HL-60 (cell line): ENCODE measurements at regions not wholly inside any gene's neighbourhood (a gene's known extent, or its start where the extent isn't known, plus 50 kb on each side); places are given as distances from the start of the nearest gene placed in this dataset.

Source experiments
- DNase-seq, 2 experiments: peaks; one replicate each; pipeline ENCODE4 v3.0.0-alpha.2; 2010 to 2020; ENCODE audit warnings: low read depth in 1 of 2, low spot score in 1 of 2
- H3K27ac ChIP-seq: fragments of 250-450 bp; sonication (Bioruptor Pico); replicated peaks from 2 replicates; pipeline ENCODE4 v1.5.1; 2020; ENCODE audit warnings: mild to moderate bottlenecking, moderate library complexity
- H3K27me3 ChIP-seq: fragments of 250-450 bp; sonication (Bioruptor Pico); 2 replicates; pipeline ENCODE4 v1.5.1; 2021; ENCODE audit warnings: mild to moderate bottlenecking, moderate library complexity; ENCODE audit not compliant: insufficient read depth, poor library complexity, severe bottlenecking
- H3K4me3 ChIP-seq: replicated peaks from 2 replicates; pipeline ENCODE4 v1.5.1; 2011; ENCODE audit warnings: mild to moderate bottlenecking, control low read depth, low read length; ENCODE audit not compliant: insufficient read depth
- CTCF ChIP-seq: IDR thresholded peaks from one replicate; pipeline ENCODE4 v1.5.1; 2011; ENCODE audit warnings: low read length, control low read depth, inconsistent platforms; ENCODE audit not compliant: insufficient read depth
- GABPA ChIP-seq: IDR thresholded peaks from 2 replicates; pipeline ENCODE4 v1.6.1; 2012; ENCODE audit warnings: low read depth
- POLR2AphosphoS5 ChIP-seq: IDR thresholded peaks from 2 replicates; pipeline ENCODE4 v1.6.1; 2012; ENCODE audit warnings: low read depth
- REST ChIP-seq: IDR thresholded peaks from 2 replicates; pipeline ENCODE4 v1.6.1; 2012; ENCODE audit warnings: low read depth; ENCODE audit not compliant: insufficient replicate concordance
- SPI1 ChIP-seq: IDR thresholded peaks from 2 replicates; pipeline ENCODE4 v1.6.1; 2012; ENCODE audit warnings: low read depth, mild to moderate bottlenecking, borderline replicate concordance

GRCh38 chr13:22428188-22428828, 752.5 kb upstream of the SGCG start:
- no peak overlapping the region for H3K4me3 ChIP-seq
- DNase-seq = no peak

GRCh38 chr13:22432690-22433089, 748.1 kb upstream of the SGCG start:
- Histone ChIP-seq H3K27me3 (no peaks in the 10 kb centered on the region), H3K27ac (no peak overlapping the region), H3K4me3 (no peak overlapping the region)
- DNase-seq = no peak
- no peak for TF ChIP-seq CTCF
- no peak for TF ChIP-seq GABPA
- no peak for TF ChIP-seq POLR2AphosphoS5
- TF ChIP-seq REST = no peak
- no peak for TF ChIP-seq SPI1

More at GRCh38 chr13:22428188-22428828, 752.5 kb upstream of the SGCG start:
- TF ChIP-seq POLR2AphosphoS5 (no peak), GABPA (no peak), CTCF (no peak)
- Histone ChIP-seq H3K27me3 (no peaks in the 10 kb centered on the region), H3K27ac (no peak overlapping the region)

GRCh38 chr13:22447132-22447886, 733.5 kb upstream of the SGCG start:
- TF ChIP-seq SPI1 (no peak), CTCF (no peak), REST (no peak), GABPA (no peak), POLR2AphosphoS5 (no peak)
- H3K4me3 ChIP-seq = no peak overlapping the region
- H3K27ac ChIP-seq = no peak overlapping the region
- no peaks in the 10 kb centered on the region for H3K27me3 ChIP-seq
- DNase-seq = no peak
